Effector memory CD8-positive, alpha-beta T cell (primary cell): ENCODE measurements at regions not wholly inside any gene's neighbourhood (a gene's known extent, or its start where the extent isn't known, plus 50 kb on each side); places are given as distances from the start of the nearest gene placed in this dataset.
A peak's percentile ranks its signal among the peaks of the same experiment; 100 is the strongest.

Experiments
- ATAC-seq: fragments of 150-1000 bp; cut with Tn5 transposase; replicated peaks from 2 replicates; pipeline ENCODE4 v1.10.0; 2021; ENCODE audit warnings: mild to moderate bottlenecking, moderate library complexity
- DNase-seq, 3 experiments: peaks; one replicate each; pipeline ENCODE4 v3.0.0; 2021
- H3K27ac Mint-ChIP-seq, 2 donors: one replicate each; pipeline ENCODE4 v1.8.0; 2022; ENCODE audit warnings: mild to moderate bottlenecking in 2 of 2, mixed read lengths in 2 of 2, moderate library complexity in 2 of 2
- H3K27me3 Mint-ChIP-seq, 2 donors: one replicate each; pipeline ENCODE4 v1.8.0; 2022; ENCODE audit warnings: mixed read lengths in 2 of 2
- H3K36me3 Mint-ChIP-seq: one replicate; pipeline ENCODE4 v1.8.0; 2022; ENCODE audit warnings: mild to moderate bottlenecking, moderate library complexity, mixed read lengths; ENCODE audit not compliant: insufficient read depth
- H3K4me1 Mint-ChIP-seq, 2 donors: one replicate each; pipeline ENCODE4 v1.8.0; 2022; ENCODE audit warnings: low read depth in 2 of 2, mixed read lengths in 2 of 2
- H3K4me3 Mint-ChIP-seq, 2 donors: one replicate each; pipeline ENCODE4 v1.8.0; 2022; ENCODE audit warnings: mild to moderate bottlenecking in 2 of 2, mixed read lengths in 2 of 2, moderate library complexity in 2 of 2
- H3K9me3 Mint-ChIP-seq, 2 donors: one replicate each; pipeline ENCODE4 v1.8.0; 2022; ENCODE audit warnings: mixed read lengths in 2 of 2

- DNase-seq, result no peak
- no peak overlapping the region for H3K4me3 Mint-ChIP-seq
- H3K9me3 Mint-ChIP-seq, result no peaks in the 10 kb centered on the region
- no peak for ATAC-seq
- H3K27ac Mint-ChIP-seq, result no peak overlapping the region
- peaks cover 15 to 32% of the 10 kb centered on the region in 2 donors for H3K27me3 Mint-ChIP-seq
- H3K4me1 Mint-ChIP-seq, result no peaks in the 10 kb centered on the region
- no peaks in the 10 kb centered on the region for H3K36me3 Mint-ChIP-seq
Observed at GRCh38 chr1:48103495-48103894, 106.3 kb upstream of the TRABD2B start.

DNA sequence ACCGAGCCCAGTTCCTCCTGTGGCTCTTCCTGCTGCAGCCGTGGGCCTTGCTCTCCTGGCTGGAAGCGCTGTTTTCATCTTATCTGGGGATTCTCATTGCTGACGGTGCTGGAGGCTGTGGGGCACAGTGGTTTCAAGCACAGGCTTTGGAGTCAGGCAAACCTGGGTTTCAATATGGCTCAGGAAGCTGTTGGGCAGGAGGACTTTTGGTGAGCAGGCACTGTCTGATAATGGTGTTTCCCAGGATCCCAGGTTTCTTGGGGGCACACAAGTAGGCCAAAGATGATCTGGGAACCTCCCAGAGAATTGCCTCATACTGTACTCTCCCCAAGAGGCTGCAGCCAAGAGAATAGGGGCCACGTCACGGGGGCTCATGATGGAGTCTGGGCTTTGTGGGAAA is 105.6 kb upstream of the TRABD2B start:
- Mint-ChIP-seq H3K9me3 (no peaks in the 10 kb centered on the region), H3K27ac (no peak overlapping the region), H3K4me3 (no peak overlapping the region), H3K4me1 (no peaks in the 10 kb centered on the region), H3K27me3 (peaks cover 18 to 39% of the 10 kb centered on the region in 2 donors), H3K36me3 (no peaks in the 10 kb centered on the region)
- DNase-seq (no peak), ATAC-seq (no peak)

GRCh38 chr1:48099072-48099773 is 102.0 kb upstream of the TRABD2B start:
- Mint-ChIP-seq H3K27ac (no peak overlapping the region), H3K9me3 (no peaks in the 10 kb centered on the region), H3K27me3 (peaks cover 33 to 55% of the 10 kb centered on the region in 2 donors), H3K36me3 (no peaks in the 10 kb centered on the region), H3K4me1 (peaks cover 0 to under 1% of the 10 kb centered on the region in 2 donors), H3K4me3 (no peak overlapping the region)
- DNase-seq (no peak), ATAC-seq (no peak)

GRCh38 chr1:48093696-48094528 is 96.7 kb upstream of the TRABD2B start:
- Mint-ChIP-seq H3K36me3 (no peaks in the 10 kb centered on the region), H3K27me3 (peaks cover 60 to 79% of the 10 kb centered on the region in 2 donors), H3K4me3 (peak overlapping the region; percentile 42 to 66), H3K4me1 (peaks cover 0 to 5% of the 10 kb centered on the region in 2 donors), H3K9me3 (no peaks in the 10 kb centered on the region), H3K27ac (no peak overlapping the region)
- DNase-seq (peak; percentile 41 to 73 (median 46)), ATAC-seq (peak; percentile 62)

DNA sequence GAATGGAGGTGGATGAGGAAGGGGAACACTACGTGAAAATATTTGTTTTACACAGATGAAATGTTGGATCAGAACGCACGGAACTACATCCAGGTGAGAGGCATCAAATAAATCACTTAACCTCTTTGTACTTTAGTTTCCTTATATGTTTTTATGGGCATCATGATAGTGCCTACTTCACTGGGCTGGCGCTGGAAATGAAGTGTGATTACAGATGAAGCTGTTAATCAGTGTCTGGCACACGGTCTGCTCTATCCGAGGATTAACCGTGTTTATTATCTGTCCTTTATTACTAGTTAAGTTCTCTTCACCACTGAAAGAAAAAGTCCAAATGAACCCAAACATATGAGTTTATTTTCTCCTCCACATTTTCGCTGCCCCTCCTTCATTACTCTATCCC is 96.0 kb upstream of the TRABD2B start:
- no peak for ATAC-seq
- H3K4me1 Mint-ChIP-seq, result peaks cover 0 to 5% of the 10 kb centered on the region in 2 donors
- no peak overlapping the region for H3K27ac Mint-ChIP-seq
- H3K4me3 Mint-ChIP-seq, result no peak overlapping the region
- peaks cover 60 to 71% of the 10 kb centered on the region in 2 donors for H3K27me3 Mint-ChIP-seq
- H3K9me3 Mint-ChIP-seq, result no peaks in the 10 kb centered on the region
- H3K36me3 Mint-ChIP-seq, result no peaks in the 10 kb centered on the region
- DNase-seq, result no peak

GRCh38 chr1:48092401-48092800 is 95.2 kb upstream of the TRABD2B start:
- no peak overlapping the region for H3K4me3 Mint-ChIP-seq
- DNase-seq (no peak), ATAC-seq (no peak)
- peaks cover 53 to 64% of the 10 kb centered on the region in 2 donors for H3K27me3 Mint-ChIP-seq
- H3K36me3 Mint-ChIP-seq, result no peaks in the 10 kb centered on the region
- H3K9me3 Mint-ChIP-seq, result no peaks in the 10 kb centered on the region
- H3K4me1 Mint-ChIP-seq, result peaks cover 0 to 5% of the 10 kb centered on the region in 2 donors
- no peak overlapping the region for H3K27ac Mint-ChIP-seq

DNA sequence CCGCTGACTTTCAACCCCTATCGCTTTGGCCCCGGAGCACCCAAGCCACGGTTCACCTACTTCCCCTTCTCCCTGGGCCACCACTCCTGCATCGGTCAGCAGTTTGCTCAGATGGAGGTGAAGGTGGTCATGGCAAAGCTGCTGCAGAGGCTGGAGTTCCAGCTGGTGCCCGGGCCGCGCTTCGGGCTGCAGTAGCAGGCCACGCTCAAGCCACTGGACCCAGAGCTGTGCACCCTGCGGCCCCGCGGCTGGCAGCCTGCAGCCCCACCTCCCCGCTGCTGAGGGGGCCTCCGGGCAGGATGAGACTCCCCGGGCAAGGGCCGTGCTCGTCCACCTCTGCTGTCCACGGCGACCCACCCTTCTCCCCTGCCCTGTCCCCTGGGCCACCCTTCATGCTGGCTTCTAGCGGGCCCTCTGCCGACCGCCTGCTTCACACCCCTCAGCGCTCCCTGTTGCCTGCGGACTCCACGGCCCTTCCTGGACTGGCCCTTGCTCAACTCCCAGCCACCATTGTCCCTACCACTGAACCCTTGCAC is 92.2 kb upstream of the TRABD2B start:
- Mint-ChIP-seq H3K4me3 (no peak overlapping the region), H3K27me3 (peaks cover 42 to 62% of the 10 kb centered on the region in 2 donors), H3K27ac (no peak overlapping the region), H3K4me1 (peaks cover 0 to 5% of the 10 kb centered on the region in 2 donors), H3K36me3 (no peaks in the 10 kb centered on the region), H3K9me3 (no peaks in the 10 kb centered on the region)
- no peak for ATAC-seq
- DNase-seq, result no peak

DNA sequence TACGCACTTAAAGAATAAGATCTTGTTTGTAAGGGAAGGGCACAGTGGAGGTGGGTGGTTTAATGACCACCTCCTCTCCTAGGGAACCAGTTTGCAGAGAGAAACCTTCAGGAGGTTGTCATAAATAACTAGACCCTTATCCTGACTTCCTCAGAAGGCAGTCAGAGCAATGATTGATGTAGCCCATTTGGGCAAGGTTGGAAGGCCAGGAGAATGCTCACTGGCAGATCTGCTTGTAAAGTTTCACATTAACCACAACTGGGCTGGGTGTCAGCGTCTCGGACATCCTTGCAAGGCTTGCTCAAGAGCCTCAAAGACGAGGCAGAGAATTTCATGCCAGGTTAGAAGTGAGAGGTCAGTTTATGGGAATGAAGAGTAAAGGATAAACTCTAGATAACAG is 87.6 kb upstream of the TRABD2B start:
- no peak overlapping the region for H3K4me3 Mint-ChIP-seq
- no peak for DNase-seq
- H3K36me3 Mint-ChIP-seq, result no peaks in the 10 kb centered on the region
- H3K27ac Mint-ChIP-seq, result no peak overlapping the region
- H3K27me3 Mint-ChIP-seq, result peaks cover 3 to 45% of the 10 kb centered on the region in 2 donors
- H3K9me3 Mint-ChIP-seq, result no peaks in the 10 kb centered on the region
- no peaks in the 10 kb centered on the region for H3K4me1 Mint-ChIP-seq
- no peak for ATAC-seq

GRCh38 chr1:48082271-48082962 is 85.2 kb upstream of the TRABD2B start:
- Mint-ChIP-seq H3K27ac (no peak overlapping the region), H3K9me3 (no peaks in the 10 kb centered on the region), H3K36me3 (no peaks in the 10 kb centered on the region), H3K4me1 (no peaks in the 10 kb centered on the region), H3K27me3 (peaks cover 2 to 60% of the 10 kb centered on the region in 2 donors), H3K4me3 (no peak overlapping the region)
- ATAC-seq (no peak), DNase-seq (no peak)

- Mint-ChIP-seq H3K27ac (no peak overlapping the region), H3K9me3 (no peaks in the 10 kb centered on the region), H3K36me3 (no peaks in the 10 kb centered on the region), H3K27me3 (peaks cover 15 to 68% of the 10 kb centered on the region in 2 donors), H3K4me1 (no peaks in the 10 kb centered on the region), H3K4me3 (no peak overlapping the region)
- DNase-seq (no peak), ATAC-seq (no peak)
Observed at GRCh38 chr1:48080331-48081255, 83.4 kb upstream of the TRABD2B start.

- peaks cover 15 to 63% of the 10 kb centered on the region in 2 donors for H3K27me3 Mint-ChIP-seq
- no peaks in the 10 kb centered on the region for H3K36me3 Mint-ChIP-seq
- no peak for DNase-seq
- ATAC-seq, result no peak
- H3K4me3 Mint-ChIP-seq, result no peak overlapping the region
- H3K27ac Mint-ChIP-seq, result no peak overlapping the region
- H3K4me1 Mint-ChIP-seq, result no peaks in the 10 kb centered on the region
- no peaks in the 10 kb centered on the region for H3K9me3 Mint-ChIP-seq
Observed at GRCh38 chr1:48079096-48079495, 81.9 kb upstream of the TRABD2B start.

DNA sequence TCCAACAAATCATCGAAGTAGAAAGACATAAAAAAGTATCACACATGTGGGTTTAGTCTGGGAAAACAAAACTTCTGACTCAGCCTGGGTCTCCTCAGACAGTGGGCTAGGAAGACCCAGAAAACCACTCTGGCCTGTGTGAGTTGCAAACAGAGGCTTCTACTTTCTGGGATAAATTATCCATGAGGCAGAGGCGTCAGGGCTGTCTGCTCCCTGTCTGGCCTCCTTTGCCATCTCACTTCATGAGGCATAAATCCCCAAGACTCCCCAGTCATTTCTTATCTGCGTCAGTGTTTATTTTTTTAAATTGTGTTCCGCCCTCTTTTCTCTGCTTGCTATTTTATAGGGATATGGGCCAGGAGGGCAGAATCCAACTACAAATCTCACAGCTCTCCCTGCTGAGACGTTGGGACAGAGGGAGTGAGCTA is 80.6 kb upstream of the TRABD2B start:
- Mint-ChIP-seq H3K36me3 (no peaks in the 10 kb centered on the region), H3K9me3 (no peaks in the 10 kb centered on the region), H3K4me3 (no peak overlapping the region), H3K4me1 (no peaks in the 10 kb centered on the region), H3K27ac (no peak overlapping the region), H3K27me3 (peaks cover 15 to 51% of the 10 kb centered on the region in 2 donors)
- no peak for ATAC-seq
- DNase-seq, result no peak
